Natural killer cell (primary cell): ENCODE measurements at regions not wholly inside any gene's neighbourhood (a gene's known extent, or its start where the extent isn't known, plus 50 kb on each side); places are given as distances from the start of the nearest gene placed in this dataset.

ENCODE experiments used
- ATAC-seq, 3 donors: fragments of 150-1000 bp in 2 of 3; fragments of 200-7000 bp in 1 of 3; cut with Tn5 transposase; 1 replicate in 1 of 3; 2 replicates in 2 of 3; pipeline ENCODE4 v1.10.0; 2021; ENCODE audit warnings: mild to moderate bottlenecking in 2 of 3, moderate library complexity in 2 of 3
- DNase-seq, 2 donors: peaks; one replicate each; pipeline versions ENCODE4 v3.0.0 to v3.0.0-alpha.2; 2013 to 2021; ENCODE audit warnings: mixed read lengths in 1 of 2
- H3K27ac ChIP-seq: one replicate; pipeline ENCODE4 v1.5.1; 2013; ENCODE audit warnings: mild to moderate bottlenecking, low read length
- H3K27me3 ChIP-seq: one replicate; pipeline ENCODE4 v1.6.1; 2013; ENCODE audit warnings: low read length; ENCODE audit not compliant: control insufficient read depth, insufficient read depth
- H3K36me3 ChIP-seq: one replicate; pipeline ENCODE4 v1.6.1; 2013; ENCODE audit warnings: low read length; ENCODE audit not compliant: control insufficient read depth, insufficient read depth
- H3K4me1 ChIP-seq: one replicate; pipeline ENCODE4 v1.6.1; 2013; ENCODE audit warnings: low read length; ENCODE audit not compliant: control insufficient read depth, insufficient read depth
- H3K4me3 ChIP-seq: one replicate; pipeline ENCODE4 v1.5.1; 2013; ENCODE audit warnings: low read length
- H3K9me3 ChIP-seq: one replicate; pipeline ENCODE4 v1.6.1; 2013; ENCODE audit warnings: low read length; ENCODE audit not compliant: control insufficient read depth, insufficient read depth
- H3K27ac Mint-ChIP-seq, 2 donors: one replicate each; pipeline ENCODE4 v1.8.0; 2022; ENCODE audit warnings: mild to moderate bottlenecking in 2 of 2, mixed read lengths in 2 of 2, moderate library complexity in 1 of 2
- H3K27me3 Mint-ChIP-seq, 2 donors: one replicate each; pipeline ENCODE4 v1.8.0; 2022; ENCODE audit warnings: low read depth in 2 of 2, mixed read lengths in 2 of 2
- H3K36me3 Mint-ChIP-seq: one replicate; pipeline ENCODE4 v1.8.0; 2022; ENCODE audit warnings: mixed read lengths
- H3K4me1 Mint-ChIP-seq, 2 donors: one replicate each; pipeline ENCODE4 v1.8.0; 2022; ENCODE audit warnings: mixed read lengths in 2 of 2
- H3K4me3 Mint-ChIP-seq: one replicate; pipeline ENCODE4 v1.8.0; 2022; ENCODE audit warnings: mild to moderate bottlenecking, moderate library complexity, mixed read lengths
- H3K9me3 Mint-ChIP-seq, 2 donors: one replicate each; pipeline ENCODE4 v1.8.0; 2022; ENCODE audit warnings: mixed read lengths in 2 of 2
- CTCF ChIP-seq: fragments of 200-600 bp; IDR thresholded peaks from one replicate; pipeline ENCODE4 v1.8.0; 2022; ENCODE audit warnings: antibody characterized with exemption
- WGBS: methylation state at CpG from one replicate; pipeline ENCODE4 v1.1.7; 2013; ENCODE audit warnings: missing lambda C conversion rate; ENCODE audit not compliant: insufficient coverage; 5-methylcytosine and 5-hydroxymethylcytosine counted together
- intact Hi-C: fragments of 100-400 bp; cut with micrococcal nuclease; formaldehyde crosslinking; loops from one replicate; pipeline ENCODE4 v1.14.2; 2022

DNA sequence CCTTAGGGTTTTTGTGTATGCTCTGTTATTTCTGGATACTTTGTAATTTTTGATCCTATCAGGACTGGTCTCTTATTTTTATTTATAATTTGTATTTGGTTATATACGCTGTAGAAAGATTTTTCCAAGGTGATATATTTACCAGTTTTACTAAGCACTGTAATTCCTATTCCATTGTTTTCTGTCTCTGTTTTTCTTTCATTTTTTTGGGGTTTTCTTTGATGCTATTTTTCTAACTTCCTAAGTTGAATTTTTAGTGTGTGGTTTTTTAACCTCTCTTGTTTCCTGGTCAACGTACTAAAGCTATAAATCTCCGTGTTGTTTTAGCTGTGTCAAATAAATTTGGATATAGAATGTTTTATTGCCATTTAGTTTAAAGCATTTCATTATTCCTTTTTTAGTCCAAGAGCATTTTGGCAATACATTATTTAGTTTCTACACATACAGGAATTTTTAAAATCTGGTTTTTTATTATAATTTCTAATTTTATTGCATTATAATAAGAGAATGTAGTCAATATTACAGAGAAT, 128.1 kb upstream of the THRB start:
- Histone ChIP-seq H3K4me1 (no peaks in the 10 kb centered on the region), H3K27ac (no peak overlapping the region), H3K9me3 (no peaks in the 10 kb centered on the region), H3K36me3 (no peaks in the 10 kb centered on the region), H3K4me3 (no peak overlapping the region), H3K27me3 (no peaks in the 10 kb centered on the region)
- no peaks in the 10 kb centered on the region for H3K4me1 Mint-ChIP-seq
- DNase-seq (no peak), ATAC-seq (no peak)
- WGBS, result no CpG with 5 or more reads among the region's 3 CpGs
- no peak overlapping the region for H3K4me3 Mint-ChIP-seq
- intact Hi-C loops, result no loop called here
- H3K27me3 Mint-ChIP-seq, result no peaks in the 10 kb centered on the region
- peaks cover 0 to 2% of the 10 kb centered on the region in 2 donors for H3K9me3 Mint-ChIP-seq
- TF ChIP-seq CTCF, result no peak
- no peaks in the 10 kb centered on the region for H3K36me3 Mint-ChIP-seq
- no peak overlapping the region for H3K27ac Mint-ChIP-seq

GRCh38 chr3:24623657-24624056, 129.0 kb upstream of the THRB start:
- Mint-ChIP-seq H3K27me3 (no peaks in the 10 kb centered on the region), H3K4me3 (no peak overlapping the region), H3K36me3 (no peaks in the 10 kb centered on the region), H3K27ac (no peak overlapping the region), H3K4me1 (no peaks in the 10 kb centered on the region), H3K9me3 (peaks cover 0 to 2% of the 10 kb centered on the region in 2 donors)
- WGBS, result 14% methylated on average over 1 of the region's 3 CpGs
- DNase-seq (no peak), ATAC-seq (no peak)
- Histone ChIP-seq H3K27ac (no peak overlapping the region), H3K4me3 (no peak overlapping the region), H3K4me1 (no peaks in the 10 kb centered on the region), H3K27me3 (no peaks in the 10 kb centered on the region), H3K9me3 (no peaks in the 10 kb centered on the region), H3K36me3 (no peaks in the 10 kb centered on the region)
- intact Hi-C loops, result no loop called here
- no peak for TF ChIP-seq CTCF

DNA sequence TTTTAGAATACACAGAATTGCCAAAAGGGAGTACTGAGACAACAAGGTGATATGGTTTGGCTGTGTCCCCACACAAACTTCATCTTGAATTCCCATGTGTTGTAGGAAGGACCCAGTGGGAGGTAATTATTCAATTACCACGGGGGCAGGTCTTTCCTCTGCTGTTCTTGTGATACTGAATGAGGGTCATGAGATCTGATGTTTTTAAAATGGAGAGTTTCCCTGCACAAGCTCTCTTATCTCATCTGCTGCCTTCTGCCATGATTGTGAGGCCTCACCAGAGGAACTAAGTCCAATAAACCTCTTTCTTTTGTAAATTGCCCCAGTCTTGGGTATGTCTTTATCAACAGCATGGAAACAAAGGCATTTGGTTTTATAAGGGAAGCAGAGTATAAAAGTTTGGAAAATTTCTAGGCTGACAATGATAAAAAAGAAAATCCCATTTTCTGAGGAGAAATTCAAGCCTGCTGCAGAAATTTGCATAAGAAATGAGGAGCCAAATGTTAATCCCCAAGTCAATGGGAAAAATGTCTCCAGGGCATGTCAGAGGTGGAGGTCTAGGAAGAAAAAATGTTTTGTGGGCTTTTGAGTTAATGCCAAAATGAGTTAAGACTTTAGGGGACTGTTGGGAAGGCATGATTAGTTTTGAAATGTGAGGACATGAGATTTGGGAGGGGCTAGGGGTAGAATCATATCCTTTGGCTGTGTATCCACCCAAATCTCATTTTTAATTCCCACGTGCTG, 130.5 kb upstream of the THRB start:
- Mint-ChIP-seq H3K4me3 (no peak overlapping the region), H3K36me3 (no peaks in the 10 kb centered on the region), H3K4me1 (no peaks in the 10 kb centered on the region), H3K27me3 (no peaks in the 10 kb centered on the region), H3K9me3 (peaks cover 0 to 4% of the 10 kb centered on the region in 2 donors), H3K27ac (no peak overlapping the region)
- no peak for ATAC-seq
- WGBS, result 62% methylated on average over 2 of the region's 2 CpGs
- Histone ChIP-seq H3K9me3 (no peaks in the 10 kb centered on the region), H3K4me3 (no peak overlapping the region), H3K27me3 (no peaks in the 10 kb centered on the region), H3K4me1 (no peaks in the 10 kb centered on the region), H3K27ac (no peak overlapping the region), H3K36me3 (no peaks in the 10 kb centered on the region)
- no peak for DNase-seq
- intact Hi-C loops, result no loop called here
- no peak for TF ChIP-seq CTCF
